ENCODE measurements at regions not wholly inside any gene's neighbourhood (a gene's known extent, or its start where the extent isn't known, plus 50 kb on each side); places are given as distances from the start of the nearest gene placed in this dataset.
"Not testable (repeated sequence)": the region's sequence is repeated elsewhere in the genome, so short reads cannot be mapped to it uniquely, and the experiment has no call there.

GRCh38 chr1:195327361-195327760 lies 1280.9 kb downstream of the KCNT2 start:
- no peak for DNase-seq

DNA sequence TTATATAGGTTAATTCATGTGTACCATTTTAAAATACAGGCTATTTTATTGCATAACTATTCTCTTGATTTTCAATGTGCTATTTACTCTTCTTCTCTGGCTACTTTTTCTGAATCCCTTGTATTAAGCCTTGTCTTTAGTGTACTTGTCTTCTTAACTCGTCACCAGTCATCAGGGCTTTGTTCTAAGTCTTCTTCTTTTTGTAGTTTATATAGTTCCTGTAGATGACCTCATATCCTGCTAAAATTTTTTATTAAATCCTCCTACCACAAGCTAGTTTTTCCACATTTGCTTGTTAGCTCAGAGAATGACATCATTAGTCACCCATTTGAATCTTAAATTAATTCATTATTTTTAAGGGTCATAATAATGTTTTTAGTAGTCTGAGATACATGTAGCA lies 1281.9 kb downstream of the KCNT2 start:
- no peak for DNase-seq

DNA sequence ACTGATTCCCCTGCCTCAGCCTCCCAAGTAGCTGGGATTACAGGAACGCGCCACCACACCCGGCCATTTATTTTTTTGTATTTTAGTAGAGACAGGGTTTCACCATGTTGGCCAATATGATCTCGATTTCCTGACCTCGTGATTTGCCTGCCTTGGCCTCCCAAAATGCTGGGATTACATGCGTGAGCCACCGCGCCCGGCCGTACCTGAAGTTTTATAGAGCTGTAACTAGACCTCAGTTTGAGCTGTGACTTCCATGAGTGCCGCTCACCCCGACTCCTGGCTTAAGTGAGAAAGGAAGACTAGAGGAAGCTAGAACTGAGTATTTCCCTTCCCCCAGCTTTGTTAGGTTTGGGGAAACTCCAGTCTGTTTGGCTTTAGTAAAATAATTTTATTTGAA lies 1283.1 kb downstream of the KCNT2 start:
- no peak for DNase-seq

- no peak for DNase-seq
Measured at GRCh38 chr1:195306281-195306680, 1302.0 kb downstream of the KCNT2 start.

- no peak for DNase-seq
Measured at GRCh38 chr1:195294911-195295310, 1313.3 kb downstream of the KCNT2 start.

- no peak for DNase-seq
Measured at GRCh38 chr1:195278644-195279043, 1329.6 kb downstream of the KCNT2 start.

DNA sequence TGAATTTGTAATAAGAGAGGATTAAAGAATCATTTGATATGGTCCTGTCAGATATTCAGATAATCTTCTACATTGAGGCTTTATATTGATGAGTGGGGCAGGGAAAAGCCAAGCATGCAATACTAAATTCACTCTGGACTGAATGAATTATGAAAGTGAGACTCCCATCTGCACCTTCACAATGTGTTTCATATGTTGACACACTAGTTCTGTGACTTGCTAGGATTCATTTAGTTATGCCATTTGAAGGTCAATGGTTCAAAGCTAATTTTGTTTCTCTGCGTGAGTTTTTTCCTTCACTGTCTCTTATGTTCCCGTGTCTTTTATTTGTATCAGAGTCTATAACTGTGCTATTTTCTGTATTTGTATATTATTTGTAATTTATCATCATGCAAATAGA lies 1332.5 kb downstream of the KCNT2 start:
- no peak for DNase-seq

GRCh38 chr1:195251900-195252299 lies 1356.3 kb downstream of the KCNT2 start:
- DNase-seq: no peak

DNA sequence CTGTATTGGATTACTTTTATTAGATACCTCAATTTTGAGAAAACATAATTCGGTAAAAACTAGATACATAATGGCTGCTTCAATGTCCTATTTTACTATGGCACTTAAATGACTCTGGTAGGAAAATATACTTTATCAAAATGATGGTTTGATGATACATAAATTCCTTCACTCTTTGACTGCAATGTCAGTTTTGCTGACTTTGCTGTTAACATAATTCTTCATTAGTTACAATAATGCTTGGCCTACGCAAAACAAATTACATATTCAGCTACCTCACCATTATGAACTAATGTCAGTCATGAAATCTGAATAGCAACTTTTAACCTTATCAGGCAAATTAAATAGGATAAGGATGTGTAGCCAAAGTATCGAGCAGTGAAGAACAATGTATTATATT lies 1364.7 kb downstream of the KCNT2 start:
- DNase-seq: no peak

- no peak for DNase-seq
Measured at GRCh38 chr1:195241066-195241465, 1367.2 kb downstream of the KCNT2 start.

DNA sequence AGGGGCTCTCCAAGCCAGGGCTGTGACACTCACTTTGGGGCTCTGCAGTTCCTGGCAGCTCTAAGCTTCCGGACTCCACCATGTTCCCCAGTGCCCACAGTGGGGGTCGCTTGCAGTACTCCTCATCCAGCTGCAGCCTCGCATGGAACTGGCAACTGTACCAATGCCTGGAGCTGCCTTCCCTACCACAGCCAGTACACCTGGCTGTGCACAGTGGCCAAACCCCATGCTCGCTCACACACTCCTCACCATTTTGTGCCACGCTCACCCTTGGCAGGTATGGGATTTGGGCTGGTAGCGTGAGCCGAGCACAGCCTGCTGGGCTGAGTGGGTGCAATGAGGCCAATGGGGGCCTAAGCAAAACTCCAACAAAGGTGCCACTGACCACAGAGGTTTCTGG lies 1369.9 kb downstream of the KCNT2 start:
- DNase-seq: no peak

- no peak for DNase-seq
Measured at GRCh38 chr1:195236991-195237889, 1371.0 kb downstream of the KCNT2 start.

- DNase-seq: no peak
Measured at GRCh38 chr1:195218428-195219212, 1389.6 kb downstream of the KCNT2 start.

DNA sequence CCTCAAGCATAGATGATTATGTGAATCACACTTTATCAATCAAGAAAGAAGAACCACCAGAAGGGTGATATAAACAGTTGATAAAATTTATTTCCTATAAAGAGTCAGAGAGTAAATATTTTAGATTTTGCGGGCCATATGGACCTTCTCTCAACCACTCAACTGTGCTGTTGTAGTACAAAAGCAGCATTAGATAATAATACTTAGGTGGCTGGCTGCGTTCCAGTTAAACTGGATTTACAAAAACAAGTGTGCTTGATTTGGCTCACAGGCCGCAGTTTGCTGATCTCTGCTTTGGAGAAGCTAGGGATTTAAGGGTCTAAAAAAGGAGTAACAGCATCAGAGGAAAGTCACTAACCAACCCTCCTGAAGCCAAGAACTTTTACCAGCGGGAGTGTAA lies 1406.0 kb downstream of the KCNT2 start:
- DNase-seq: no peak

DNA sequence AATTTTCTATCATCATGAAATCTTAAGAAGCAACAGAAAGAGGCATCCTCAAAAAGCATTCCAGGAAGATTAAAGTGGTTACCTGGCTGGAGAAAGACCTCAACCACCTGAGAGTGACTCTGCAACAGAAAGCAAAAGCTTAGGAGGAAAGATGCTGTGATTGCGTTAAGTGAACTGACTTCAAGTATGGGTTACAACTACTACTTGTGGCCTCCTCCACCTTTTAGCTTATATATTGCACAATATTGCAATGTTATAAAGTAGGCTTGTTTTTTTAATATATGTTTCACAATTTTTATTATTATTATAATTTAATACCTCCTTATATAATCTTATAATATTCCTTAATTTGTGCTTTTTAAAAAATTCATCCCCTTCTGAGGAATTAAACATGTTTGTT lies 1407.5 kb downstream of the KCNT2 start:
- no peak for DNase-seq

DNA sequence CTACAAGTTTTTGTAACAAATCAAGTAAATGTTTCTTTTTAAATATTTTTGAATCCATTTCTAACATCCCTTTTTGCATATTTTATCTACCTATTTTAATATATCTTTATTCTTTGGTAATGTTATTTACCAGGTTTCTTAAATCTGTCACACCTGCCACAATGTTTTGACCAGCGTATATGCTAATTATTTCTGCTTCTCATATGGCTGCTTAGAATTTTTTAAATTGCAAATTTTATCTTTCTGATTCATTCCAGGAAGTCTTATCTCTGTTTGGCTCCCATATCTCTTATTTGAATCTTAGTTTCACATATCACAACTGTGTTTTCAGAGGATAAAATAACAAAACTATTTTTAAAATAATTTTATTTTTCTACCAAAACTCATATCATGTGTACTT lies 1411.1 kb downstream of the KCNT2 start:
- DNase-seq: no peak

- DNase-seq: no peak
Measured at GRCh38 chr1:195195423-195196057, 1412.7 kb downstream of the KCNT2 start.

- no peak for DNase-seq
Measured at GRCh38 chr1:195193134-195193533, 1415.1 kb downstream of the KCNT2 start.

DNA sequence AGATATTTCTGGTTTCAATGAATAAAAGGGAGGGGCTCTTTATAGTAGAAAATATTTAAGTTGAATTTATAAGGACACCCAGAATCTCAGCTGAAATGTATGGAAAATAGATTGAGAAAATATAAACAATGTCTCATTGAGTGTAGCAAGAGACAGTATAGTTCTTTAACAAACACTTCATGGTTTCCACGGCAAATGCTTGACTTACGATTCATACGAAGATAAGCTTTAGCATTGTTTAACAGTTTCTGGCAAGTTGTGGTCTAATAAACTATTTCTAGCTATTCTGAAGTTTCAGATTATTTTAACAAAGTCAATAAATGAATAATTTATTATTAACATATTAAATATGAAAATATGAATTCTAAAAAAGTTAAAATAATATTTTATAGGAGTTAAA lies 1419.4 kb downstream of the KCNT2 start:
- DNase-seq: no peak

DNA sequence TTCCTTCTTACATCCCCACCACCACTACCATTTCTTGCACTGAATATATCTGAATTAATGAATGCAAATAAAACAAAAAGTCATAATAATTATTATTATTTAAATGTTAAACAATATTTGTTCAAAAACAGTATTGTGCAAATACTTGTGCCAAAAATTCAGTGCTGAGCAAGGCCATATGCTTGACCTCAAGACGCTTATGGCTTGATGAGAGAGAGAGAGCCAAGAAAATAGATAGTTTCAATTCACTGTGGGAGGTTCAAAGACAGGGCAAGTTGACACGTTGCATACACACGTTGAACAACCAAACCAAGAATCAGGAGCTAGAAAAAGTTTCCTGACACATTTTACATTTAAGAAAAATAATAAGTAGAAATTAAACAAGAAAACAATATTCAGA lies 1421.7 kb downstream of the KCNT2 start:
- no peak for DNase-seq

GRCh38 chr1:195185736-195186135 lies 1422.5 kb downstream of the KCNT2 start:
- DNase-seq: no peak

GRCh38 chr1:195185321-195185720 lies 1422.9 kb downstream of the KCNT2 start:
- DNase-seq: no peak

GRCh38 chr1:195173753-195174152 lies 1434.5 kb downstream of the KCNT2 start:
- DNase-seq: no peak

DNA sequence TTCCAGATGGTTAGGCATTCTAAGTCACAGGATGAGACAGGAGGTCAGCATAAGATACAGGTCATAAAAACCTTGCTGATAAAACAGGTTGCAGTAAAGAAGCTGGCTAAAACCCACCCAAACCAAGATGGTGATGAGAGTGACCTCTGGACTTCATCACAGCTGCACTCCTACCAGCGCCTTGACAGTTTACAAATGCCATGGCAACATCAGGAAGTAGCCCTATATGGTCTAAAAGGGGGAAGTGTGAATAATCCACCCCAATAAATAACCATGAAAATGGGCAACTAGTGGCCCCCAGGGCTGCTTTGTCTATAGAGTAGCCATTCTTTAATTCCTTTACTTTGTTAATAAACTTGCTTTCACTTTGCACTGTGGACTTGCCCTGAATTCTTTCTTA lies 1448.4 kb downstream of the KCNT2 start:
- not testable (repeated sequence) for DNase-seq

All from femur (tissue), 1 donor.